Motor neuron (in vitro differentiated cells): ENCODE measurements at regions not wholly inside any gene's neighbourhood (a gene's known extent, or its start where the extent isn't known, plus 50 kb on each side); places are given as distances from the start of the nearest gene placed in this dataset.

Experiments used
- ATAC-seq, 8 experiments: fragments of 200-7000 bp; cut with Tn5 transposase; replicated peaks in 6 of 8; 2 replicates each; pipeline ENCODE4 v1.8.0; 2021; ENCODE audit warnings: mild to moderate bottlenecking in 8 of 8, moderate library complexity in 8 of 8
- H3K27ac ChIP-seq, 2 donors: fragments of 250-450 bp; sonication (Bioruptor Pico); 2 replicates each; pipeline ENCODE4 v1.9.0; 2021; ENCODE audit warnings: antibody characterized with exemption in 2 of 2, mild to moderate bottlenecking in 2 of 2, moderate library complexity in 1 of 2
- H3K4me1 ChIP-seq, 2 donors: fragments of 250-450 bp; sonication (Bioruptor Pico); replicated peaks in 1 of 2; 2 replicates each; pipeline ENCODE4 v1.6.1; 2021; ENCODE audit warnings: antibody characterized with exemption in 2 of 2, mild to moderate bottlenecking in 2 of 2, moderate library complexity in 1 of 2
- H3K4me3 ChIP-seq, 5 donors: fragments of 250-450 bp; sonication (Bioruptor Pico); 2 replicates each; pipeline ENCODE4 v1.9.0; 2021; ENCODE audit warnings: antibody characterized with exemption in 5 of 5, mild to moderate bottlenecking in 5 of 5, moderate library complexity in 4 of 5
- WGBS, 10 experiments: fragments of 450-650 bp; shearing (Covaris generic); methylation state at CpG; one replicate each; pipeline ENCODE4 v1.0.0; 2022; 5-methylcytosine and 5-hydroxymethylcytosine counted together
- in situ Hi-C, 9 experiments: fragments of 400-800 bp; cut with MboI; loops; one replicate each; pipeline ENCODE4 v1.15.0; 2021; ENCODE audit warnings: low sequenced_read_pairs in 9 of 9, low pct_unique_long_range_greater_than_20kb in 2 of 9; ENCODE audit not compliant: unreplicated experiment in 9 of 9

GRCh38 chr18:78724214-78724914 is 255.3 kb upstream of the SALL3 start:
- H3K4me3 ChIP-seq, result no peak overlapping the region
- H3K27ac ChIP-seq, result no peak overlapping the region
- WGBS, 10 experiments, result 19 to 93% (median 50%) methylated on average over 1 to 13 of the region's 15 CpGs; no CpG with 5 or more reads in 2 of the 10 experiments
- H3K4me1 ChIP-seq, result peaks cover 30 to 52% of the 10 kb centered on the region in 2 donors
- no peak for ATAC-seq
- in situ Hi-C loops, result no loop called here

GRCh38 chr18:78725426-78725825 is 254.2 kb upstream of the SALL3 start:
- Histone ChIP-seq H3K27ac (no peak overlapping the region), H3K4me3 (no peak overlapping the region), H3K4me1 (peaks cover 30 to 58% of the 10 kb centered on the region in 2 donors)
- in situ Hi-C loops, result no loop called here
- WGBS, 10 experiments, result 25 to 98% (median 74%) methylated on average over 1 to 9 of the region's 10 CpGs; no CpG with 5 or more reads in 2 of the 10 experiments
- no peak for ATAC-seq

- in situ Hi-C loops, result no loop called here
- WGBS, 10 experiments, result 85 to 100% (median 95%) methylated on average over 3 to 15 of the region's 50 CpGs; no CpG with 5 or more reads in 4 of the 10 experiments
- no peak for ATAC-seq
- Histone ChIP-seq H3K4me3 (no peak overlapping the region), H3K4me1 (peaks cover 21 to 52% of the 10 kb centered on the region in 2 donors), H3K27ac (no peak overlapping the region)
Observed at GRCh38 chr18:78726326-78727056, 253.1 kb upstream of the SALL3 start.

GRCh38 chr18:78727057-78727739 is 252.4 kb upstream of the SALL3 start:
- Histone ChIP-seq H3K4me1 (peaks cover 16 to 47% of the 10 kb centered on the region in 2 donors), H3K27ac (no peak overlapping the region), H3K4me3 (no peak overlapping the region)
- WGBS, 10 experiments, result 34 to 100% (median 90%) methylated on average over 1 to 13 of the region's 25 CpGs; no CpG with 5 or more reads in 2 of the 10 experiments
- in situ Hi-C loops, result no loop called here
- ATAC-seq, result no peak

GRCh38 chr18:78727877-78728783 is 251.5 kb upstream of the SALL3 start:
- WGBS, 10 experiments, result 43 to 100% (median 90%) methylated on average over 1 to 11 of the region's 22 CpGs; no CpG with 5 or more reads in 1 of the 10 experiments
- in situ Hi-C loops, result no loop called here
- Histone ChIP-seq H3K27ac (no peak overlapping the region), H3K4me3 (no peak overlapping the region), H3K4me1 (peaks cover 8 to 38% of the 10 kb centered on the region in 2 donors)
- no peak for ATAC-seq

- Histone ChIP-seq H3K4me1 (peaks cover 2 to 30% of the 10 kb centered on the region in 2 donors), H3K4me3 (no peak overlapping the region), H3K27ac (no peak overlapping the region)
- ATAC-seq, result peak in 2 of 8 experiments; percentile 28 to 33
- 0 to 94% (median 58%) methylated on average over 2 to 12 of the region's 25 CpGs; no CpG with 5 or more reads in 2 of the 10 experiments for WGBS, 10 experiments
- in situ Hi-C loops, result no loop called here
Observed at GRCh38 chr18:78728784-78729467, 250.7 kb upstream of the SALL3 start.

- no peak overlapping the region for H3K27ac ChIP-seq
- in situ Hi-C loops, result no loop called here
- ATAC-seq, result peak in 2 of 8 experiments; percentile 48 to 61
- no peak overlapping the region for H3K4me3 ChIP-seq
- WGBS, 10 experiments, result 0 to 87% (median 73%) methylated on average over 1 to 9 of the region's 10 CpGs; no CpG with 5 or more reads in 2 of the 10 experiments
- peaks cover 2 to 21% of the 10 kb centered on the region in 2 donors for H3K4me1 ChIP-seq
Observed at GRCh38 chr18:78730546-78730945, 249.1 kb upstream of the SALL3 start.

GRCh38 chr18:78731016-78731397 is 248.6 kb upstream of the SALL3 start:
- in situ Hi-C loops, result no loop called here
- no peak overlapping the region for H3K27ac ChIP-seq
- no peak overlapping the region for H3K4me3 ChIP-seq
- WGBS, 10 experiments, result no CpG with 5 or more reads among the region's 20 CpGs
- peaks cover 2 to 21% of the 10 kb centered on the region in 2 donors for H3K4me1 ChIP-seq
- ATAC-seq, result peak in 1 of 8 experiments; percentile 16

- in situ Hi-C loops, result no loop called here
- Histone ChIP-seq H3K27ac (no peak overlapping the region), H3K4me3 (no peak overlapping the region), H3K4me1 (peaks cover 2 to 21% of the 10 kb centered on the region in 2 donors)
- whole genome bisulfite sequencing, 10 experiments, result 0 to 100% (median 91%) methylated on average over 1 to 3 of the region's 18 CpGs; no CpG with 5 or more reads in 6 of the 10 experiments
- no peak for ATAC-seq
Observed at GRCh38 chr18:78731398-78732032, 248.1 kb upstream of the SALL3 start.

GRCh38 chr18:78732273-78733210 is 247.1 kb upstream of the SALL3 start:
- Histone ChIP-seq H3K4me1 (peaks cover 2 to 21% of the 10 kb centered on the region in 2 donors), H3K4me3 (no peak overlapping the region), H3K27ac (no peak overlapping the region)
- no peak for ATAC-seq
- in situ Hi-C loops, result no loop called here
- 0 to 100% (median 48%) methylated on average over 1 to 6 of the region's 14 CpGs for WGBS, 10 experiments
